NCI-H2081 treated with DMSO at 0.1 percent for 48 hours (cell line): ENCODE measurements at regions not wholly inside any gene's neighbourhood (a gene's known extent, or its start where the extent isn't known, plus 50 kb on each side); places are given as distances from the start of the nearest gene placed in this dataset.
A peak's percentile ranks its signal among the peaks of the same experiment; 100 is the strongest.

ENCODE experiments used
- DNase-seq: peaks from one replicate; lab custom pipeline; 2025; lab: John Stamatoyannopoulos, UW

- DNase-seq: no peak
These were observed 776.4 kb downstream of the TECRL start for GRCh38 chr4:63632858-63633257.

- peak; percentile 20 for DNase-seq
These were observed 789.0 kb downstream of the TECRL start for GRCh38 chr4:63620271-63620670.

- no peak for DNase-seq
These were observed 789.5 kb downstream of the TECRL start for GRCh38 chr4:63619771-63620170.

- no peak for DNase-seq
These were observed 790.1 kb downstream of the TECRL start for GRCh38 chr4:63618883-63619718.

- DNase-seq: no peak
These were observed 801.9 kb downstream of the TECRL start for GRCh38 chr4:63607169-63607872.

- no peak for DNase-seq
These were observed 819.5 kb downstream of the TECRL start for GRCh38 chr4:63589796-63590195.

- no peak for DNase-seq
These were observed 825.7 kb downstream of the TECRL start for GRCh38 chr4:63583561-63583960.

GRCh38 chr4:63583007-63583406, 826.2 kb downstream of the TECRL start:
- no peak for DNase-seq

GRCh38 chr4:63580796-63581475, 828.3 kb downstream of the TECRL start:
- DNase-seq: no peak

- no peak for DNase-seq
These were observed 830.9 kb downstream of the TECRL start for GRCh38 chr4:63578383-63578782.

- DNase-seq: no peak
These were observed 842.6 kb downstream of the TECRL start for GRCh38 chr4:63566658-63567057.

GRCh38 chr4:63563288-63564014, 845.8 kb downstream of the TECRL start:
- DNase-seq: no peak

- DNase-seq: no peak
These were observed 850.5 kb downstream of the TECRL start for GRCh38 chr4:63558709-63559108.

- DNase-seq: no peak
These were observed 852.9 kb downstream of the TECRL start for GRCh38 chr4:63556332-63556731.

- no peak for DNase-seq
These were observed 856.1 kb downstream of the TECRL start for GRCh38 chr4:63553123-63553522.

- no peak for DNase-seq
These were observed 867.4 kb downstream of the TECRL start for GRCh38 chr4:63541828-63542227.

GRCh38 chr4:63529581-63530337, 879.5 kb downstream of the TECRL start:
- DNase-seq: no peak

GRCh38 chr4:63528256-63528991, 880.8 kb downstream of the TECRL start:
- no peak for DNase-seq

- no peak for DNase-seq
These were observed 883.0 kb downstream of the TECRL start for GRCh38 chr4:63526251-63526650.

GRCh38 chr4:63524764-63525163, 884.5 kb downstream of the TECRL start:
- DNase-seq: no peak
